K562 (cell line): ENCODE measurements at regions not wholly inside any gene's neighbourhood (a gene's known extent, or its start where the extent isn't known, plus 50 kb on each side); places are given as distances from the start of the nearest gene placed in this dataset.
"Not testable (repeated sequence)": the region's sequence is repeated elsewhere in the genome, so short reads cannot be mapped to it uniquely, and the experiment has no call there.

Source experiments
- ATAC-seq: fragments of 200-7000 bp; cut with Tn5 transposase; 3 replicates; pipeline ENCODE4 v1.9.1; 2020; ENCODE audit warnings: moderate library complexity
- BruUV-seq: library from RNA; stranded (reverse); fragments of 400-500 nt; replicated peaks from 2 replicates; lab custom pipeline; 2021; lab: Mats Ljungman, UMichigan
- CTCF ChIA-PET: fragments of 300-600 bp; formaldehyde crosslinking; extraction: SDS; loops from one replicate; lab custom pipeline; 2021; ENCODE audit warnings: low intra/inter-chr PET ratio; lab: Yijun Ruan, JAX
- POLR2A ChIA-PET: fragments of 300-600, 350-650 bp; sonication (Branson Sonifier 250); formaldehyde crosslinking; extraction: SDS; loops from one replicate; lab custom pipeline; 2021; ENCODE audit warnings: antibody characterized with exemption, inconsistent platforms; lab: Yijun Ruan, JAX
- DNase-seq, 4 experiments: peaks; one replicate each; pipeline versions ENCODE4 v3.0.0 to v3.0.0-alpha.2; 2011 to 2018; ENCODE audit warnings: low spot score in 3 of 4, mixed read lengths in 3 of 4; ENCODE audit errors: extremely low read depth in 1 of 4
- FAIRE-seq: peaks from 2 replicates; lab custom pipeline; 2011; peaks lifted over from hg19 to GRCh38; lab: Jason Lieb, UNC
- H2AFZ ChIP-seq: 2 replicates; pipeline ENCODE4 v1.6.0; 2011; ENCODE audit warnings: low read depth, low read length, control low read depth, inconsistent platforms
- H3K27ac ChIP-seq: fragments of 200-600 bp; 3 replicates; pipeline ENCODE4 v1.8.0; 2011; ENCODE audit warnings: low read depth, mild to moderate bottlenecking, control low read depth, inconsistent platforms, low read length, moderate library complexity, mixed read lengths; ENCODE audit errors: extremely low read depth
- H3K27me3 ChIP-seq, 2 experiments: fragments of 300-600 bp in 1 of 2; 2 replicates in 1 of 2; 3 replicates in 1 of 2; pipeline versions ENCODE4 v1.6.0 to v1.8.0; 2011; ENCODE audit warnings: inconsistent platforms in 2 of 2, low read length in 2 of 2, mild to moderate bottlenecking in 1 of 2, mixed read lengths in 1 of 2, moderate library complexity in 1 of 2; ENCODE audit not compliant: control insufficient read depth in 2 of 2, insufficient read depth in 2 of 2
- H3K36me3 ChIP-seq: fragments of 300-600 bp; 3 replicates; pipeline ENCODE4 v1.8.0; 2011; ENCODE audit warnings: mild to moderate bottlenecking, low read length, inconsistent platforms; ENCODE audit not compliant: control insufficient read depth, insufficient read depth
- H3K4me1 ChIP-seq, 2 experiments: fragments of 200-600 bp in 1 of 2; replicated peaks in 1 of 2; 2 replicates in 1 of 2; 3 replicates in 1 of 2; pipeline versions ENCODE4 v1.5.1 to v1.8.0; 2011; ENCODE audit warnings: inconsistent platforms in 2 of 2, low read length in 2 of 2, mild to moderate bottlenecking in 1 of 2, mixed read lengths in 1 of 2, moderate library complexity in 1 of 2; ENCODE audit not compliant: control insufficient read depth in 2 of 2, insufficient read depth in 2 of 2
- H3K4me2 ChIP-seq: 2 replicates; pipeline ENCODE4 v1.6.1; 2011; ENCODE audit warnings: low read length, control low read depth, inconsistent platforms, mixed read lengths; ENCODE audit not compliant: insufficient read depth
- H3K4me3 ChIP-seq: fragments of 200-600 bp; sonication (generic), shearing (Covaris generic); 2 replicates; pipeline ENCODE4 v1.5.1; 2016; ENCODE audit warnings: control low read depth, inconsistent platforms
- H3K79me2 ChIP-seq: fragments of 200-600 bp; 3 replicates; pipeline ENCODE4 v1.8.0; 2011; ENCODE audit warnings: low read length, inconsistent platforms; ENCODE audit not compliant: control insufficient read depth, insufficient read depth
- H3K9ac ChIP-seq, 2 experiments: 2 replicates each; pipeline versions ENCODE4 v1.6.0 to v1.6.1; 2011; ENCODE audit warnings: low read depth in 2 of 2, low read length in 2 of 2, control low read depth in 1 of 2, inconsistent platforms in 1 of 2, mild to moderate bottlenecking in 1 of 2, mixed read lengths in 1 of 2; ENCODE audit not compliant: insufficient read depth in 1 of 2
- H3K9me1 ChIP-seq: one replicate; pipeline ENCODE4 v1.6.0; 2011; ENCODE audit warnings: inconsistent platforms, mild to moderate bottlenecking, low read length, moderate library complexity; ENCODE audit not compliant: control insufficient read depth, insufficient read depth
- H3K9me3 ChIP-seq: replicated peaks from 2 replicates; pipeline ENCODE4 v1.5.1; 2011; ENCODE audit warnings: low read depth, low read length, inconsistent platforms; ENCODE audit not compliant: control insufficient read depth, insufficient read depth
- H4K20me1 ChIP-seq: replicated peaks from 2 replicates; pipeline ENCODE4 v1.6.1; 2011; ENCODE audit warnings: low read length, inconsistent platforms, mixed read lengths; ENCODE audit not compliant: control insufficient read depth, insufficient read depth
- BACH1 ChIP-seq: fragments of 200-800 bp; sonication (Bioruptor generic); IDR thresholded peaks from 2 replicates; pipeline ENCODE4 v1.6.1; 2016; ENCODE audit warnings: missing genetic modification characterization, missing compliant biosample characterization
- CBX1 ChIP-seq: sonication (generic); IDR thresholded peaks from 2 replicates; pipeline ENCODE4 v1.6.1; 2016; ENCODE audit warnings: antibody characterized with exemption, low read depth, mild to moderate bottlenecking
- FOXP1 ChIP-seq: sonication (generic); formaldehyde crosslinking; IDR thresholded peaks from 2 replicates; pipeline ENCODE4 v1.8.0; 2022; ENCODE audit warnings: mild to moderate bottlenecking, missing genetic modification reagents
- NCOA2 ChIP-seq, 2 experiments: fragments of 450-650 bp; IDR thresholded peaks; 2 replicates each; pipeline ENCODE4 v1.6.1; 2018; ENCODE audit warnings: mild to moderate bottlenecking in 2 of 2, moderate library complexity in 1 of 2; ENCODE audit not compliant: partially characterized antibody in 2 of 2
- RBM14 ChIP-seq: fragments of 200-400 bp; formaldehyde crosslinking; IDR thresholded peaks from 2 replicates; pipeline ENCODE4 v1.6.1; 2018; ENCODE audit warnings: low read depth, mild to moderate bottlenecking, low read length, moderate library complexity, borderline replicate concordance; ENCODE audit not compliant: insufficient read depth
- WGBS: fragments of 100-300 bp; shearing (Covaris generic); methylation state at CpG from one replicate; pipeline ENCODE4 v1.1.6; 2016; ENCODE audit warnings: low coverage, mixed read lengths; ENCODE audit not compliant: insufficient coverage; ENCODE audit errors: missing lambda C conversion rate; 5-methylcytosine and 5-hydroxymethylcytosine counted together
- in situ Hi-C: fragments of 300-500 bp; cut with MboI; formaldehyde crosslinking; loops from 4 replicates; pipeline ENCODE4 v1.15.0; 2018; ENCODE audit warnings: inconsistent platforms, mixed read lengths
- intact Hi-C: fragments of 100-400 bp; cut with micrococcal nuclease; formaldehyde crosslinking; loops from 2 replicates; pipeline ENCODE4 v1.14.2; 2022

DNA sequence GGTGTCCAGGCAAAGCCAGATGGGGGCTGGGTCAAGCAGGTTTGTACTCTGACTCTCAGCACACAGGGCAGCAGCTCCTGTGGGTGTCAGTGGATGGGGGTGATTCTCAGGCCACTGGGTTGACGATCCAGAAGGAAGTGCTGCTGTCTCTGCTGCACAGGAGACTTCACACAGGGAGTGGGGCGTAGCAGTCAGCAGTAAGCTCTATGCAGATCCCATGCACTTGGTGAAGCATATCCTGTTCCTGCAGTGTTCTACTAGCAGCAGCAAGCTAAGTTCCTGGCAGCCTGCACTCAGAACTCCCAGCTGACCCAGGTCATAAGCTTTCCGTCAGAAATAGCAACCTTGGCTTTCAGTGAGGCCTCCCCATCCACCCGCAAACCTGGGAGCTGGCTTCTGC, 117.6 kb upstream of the NDST3 start:
- no peak overlapping the region for H3K4me2 ChIP-seq
- DNase-seq (no peak), ATAC-seq (no peak), FAIRE-seq (no peak)
- H3K27ac ChIP-seq = no peak overlapping the region
- no peak overlapping the region for H3K4me3 ChIP-seq
- 0% methylated on average over 3 of the region's 4 CpGs for WGBS
- no peaks in the 10 kb centered on the region for H3K36me3 ChIP-seq
- H3K27me3 ChIP-seq = no peaks in the 10 kb centered on the region
- intact Hi-C loops = no loop called here
- no peaks in the 10 kb centered on the region for H3K79me2 ChIP-seq
- in situ Hi-C loops = no loop called here
- H3K4me1 ChIP-seq = no peaks in the 10 kb centered on the region
- no peak for TF ChIP-seq NCOA2 (IDR thresholded peaks at IDR 0.05; ENCODE audit: partially characterized antibody in 2 of 2)
- no peak for TF ChIP-seq CBX1
- no peak for TF ChIP-seq RBM14
- no peak for TF ChIP-seq BACH1 (tag)
- TF ChIP-seq FOXP1 (CRISPR knock-in tag) = no peak
- H3K9me1 ChIP-seq = no peaks in the 10 kb centered on the region
- POLR2A ChIA-PET = no interaction called here
- H4K20me1 ChIP-seq = no peaks in the 10 kb centered on the region
- H2AFZ ChIP-seq = no peak overlapping the region
- no TSS peak for BruUV-seq
- CTCF ChIA-PET = no interaction called here
- H3K9me3 ChIP-seq = no peaks in the 10 kb centered on the region
- no peak overlapping the region for H3K9ac ChIP-seq

DNA sequence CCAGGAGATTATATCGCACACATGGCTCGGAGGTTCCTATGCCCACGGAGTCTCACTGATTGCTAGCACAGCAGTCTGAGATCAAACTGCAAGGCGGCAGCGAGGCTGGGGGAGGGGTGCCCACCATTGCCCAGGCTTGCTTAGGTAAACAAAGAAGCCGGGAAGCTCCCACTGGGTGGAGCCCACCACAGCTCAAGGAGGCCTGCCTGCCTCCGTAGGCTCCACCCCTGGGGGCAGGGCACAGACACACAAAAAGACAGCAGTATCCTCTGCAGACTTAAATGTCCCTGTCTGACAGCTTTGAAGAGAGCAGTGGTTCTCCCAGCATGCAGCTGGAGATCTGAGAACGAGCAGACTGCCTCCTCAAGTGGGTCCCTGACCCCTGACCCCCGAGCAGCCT, 112.0 kb upstream of the NDST3 start:
- H3K79me2 ChIP-seq, H3K27me3 ChIP-seq, H3K36me3 ChIP-seq, ATAC-seq, CTCF ChIA-PET, H3K9me1 ChIP-seq, H3K4me1 ChIP-seq, BruUV-seq, H3K4me3 ChIP-seq, H3K9me3 ChIP-seq, POLR2A ChIA-PET, DNase-seq, H3K9ac ChIP-seq, FAIRE-seq, H3K27ac ChIP-seq, in situ Hi-C loops, intact Hi-C loops, H4K20me1 ChIP-seq, H3K4me2 ChIP-seq, H2AFZ ChIP-seq: not testable (repeated sequence)
- WGBS = 0% methylated on average over 6 of the region's 9 CpGs

DNA sequence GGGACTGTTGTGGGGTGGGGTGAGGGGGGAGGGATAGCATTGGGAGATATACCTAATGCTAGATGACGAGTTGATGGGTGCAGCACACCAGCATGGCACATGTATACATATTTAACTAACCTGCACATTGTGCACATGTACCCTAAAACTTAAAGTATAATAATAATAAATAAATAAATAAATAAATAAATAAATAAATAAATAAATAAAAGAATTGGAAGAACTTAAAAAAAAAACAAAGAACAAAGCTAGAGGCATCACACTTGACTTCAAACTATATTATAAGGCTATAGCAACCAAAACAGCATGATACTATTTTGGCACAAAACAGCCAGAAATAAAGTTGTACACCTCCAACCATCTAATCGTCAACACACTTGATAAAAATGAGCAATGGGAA, 106.5 kb upstream of the NDST3 start:
- H4K20me1 ChIP-seq, BruUV-seq, DNase-seq, H3K4me1 ChIP-seq, H3K9me3 ChIP-seq, POLR2A ChIA-PET, H3K36me3 ChIP-seq, FAIRE-seq, in situ Hi-C loops, ATAC-seq, H2AFZ ChIP-seq, intact Hi-C loops, H3K79me2 ChIP-seq, H3K9ac ChIP-seq, H3K27me3 ChIP-seq, CTCF ChIA-PET, H3K4me2 ChIP-seq, H3K4me3 ChIP-seq, H3K9me1 ChIP-seq, H3K27ac ChIP-seq: not testable (repeated sequence)
- WGBS = 0% methylated on average over 2 of the region's 2 CpGs
